Esophagus (tissue), 2 donors: ENCODE measurements at regions not wholly inside any gene's neighbourhood (a gene's known extent, or its start where the extent isn't known, plus 50 kb on each side); places are given as distances from the start of the nearest gene placed in this dataset.
"Not testable (repeated sequence)": the region's sequence is repeated elsewhere in the genome, so short reads cannot be mapped to it uniquely, and the experiment has no call there.

Experiments
- H3K27ac ChIP-seq, 2 donors: one replicate each; pipeline ENCODE4 v1.5.1; 2013; ENCODE audit warnings: low read depth in 2 of 2, mild to moderate bottlenecking in 2 of 2, inconsistent platforms in 1 of 2, low read length in 1 of 2, moderate library complexity in 1 of 2
- H3K27me3 ChIP-seq, 2 donors: one replicate each; pipeline ENCODE4 v1.6.1; 2013; ENCODE audit warnings: low read length in 2 of 2, control low read depth in 1 of 2, mild to moderate bottlenecking in 1 of 2; ENCODE audit not compliant: insufficient read depth in 2 of 2, control insufficient read depth in 1 of 2
- H3K36me3 ChIP-seq, 2 donors: one replicate each; pipeline ENCODE4 v1.6.1; 2013; ENCODE audit warnings: low read length in 1 of 2; ENCODE audit not compliant: control insufficient read depth in 2 of 2, insufficient read depth in 2 of 2
- H3K4me1 ChIP-seq, 2 donors: one replicate each; pipeline ENCODE4 v1.6.1; 2013; ENCODE audit warnings: low read length in 1 of 2; ENCODE audit not compliant: control insufficient read depth in 2 of 2, insufficient read depth in 2 of 2
- H3K4me3 ChIP-seq, 2 donors: one replicate each; pipeline ENCODE4 v1.5.1; 2013; ENCODE audit warnings: low read length in 2 of 2, mild to moderate bottlenecking in 2 of 2, low read depth in 1 of 2, moderate library complexity in 1 of 2
- H3K9me3 ChIP-seq, 2 donors: one replicate each; pipeline ENCODE4 v1.6.1; 2013; ENCODE audit warnings: mild to moderate bottlenecking in 2 of 2, low read depth in 1 of 2, low read length in 1 of 2, moderate library complexity in 1 of 2; ENCODE audit not compliant: control insufficient read depth in 2 of 2, insufficient read depth in 1 of 2
- WGBS, 2 donors: extraction: QIAGEN DNeasy Blood & Tissue Kit; methylation state at CpG; one replicate each; pipeline ENCODE4 v1.1.7; 2013; 5-methylcytosine and 5-hydroxymethylcytosine counted together
- donor health status: healthy with polysubstance abuse.
- donor health status: Bipolar disorder and iron deficiency.

GRCh38 chr5:2160811-2161210, 278.1 kb upstream of the IRX4 start:
- Histone ChIP-seq H3K9me3 (no peaks in the 10 kb centered on the region), H3K4me1 (no peaks in the 10 kb centered on the region), H3K36me3 (no peaks in the 10 kb centered on the region), H3K4me3 (no peak overlapping the region), H3K27me3 (no peaks in the 10 kb centered on the region), H3K27ac (no peak overlapping the region)
- WGBS, 2 donors, result 92 to 94% methylated on average over 2 of the region's 2 CpGs

- 48 to 54% methylated on average over 9 of the region's 9 CpGs for WGBS, 2 donors
Observed at GRCh38 chr5:2158767-2159166, 276.0 kb upstream of the IRX4 start.

GRCh38 chr5:2158109-2158508, 275.4 kb upstream of the IRX4 start:
- 60 to 61% methylated on average over 5 of the region's 5 CpGs for WGBS, 2 donors
- Histone ChIP-seq H3K27ac (peak overlapping the region in 1 of 2 donors; percentile 65), H3K27me3 (no peaks in the 10 kb centered on the region)

More at GRCh38 chr5:2158767-2159166, 276.0 kb upstream of the IRX4 start:
- peaks cover 0 to 2% of the 10 kb centered on the region in 2 donors for H3K9me3 ChIP-seq
- H3K4me3 ChIP-seq, result no peak overlapping the region
- H3K36me3 ChIP-seq, result no peaks in the 10 kb centered on the region
- no peak overlapping the region for H3K27ac ChIP-seq
- H3K4me1 ChIP-seq, result no peaks in the 10 kb centered on the region
- no peaks in the 10 kb centered on the region for H3K27me3 ChIP-seq

GRCh38 chr5:2157372-2157771, 274.6 kb upstream of the IRX4 start:
- peaks cover 0 to 2% of the 10 kb centered on the region in 2 donors for H3K9me3 ChIP-seq
- H3K27ac ChIP-seq, result peak overlapping the region in 1 of 2 donors; percentile 65
- 52 to 75% methylated on average over 9 of the region's 9 CpGs for WGBS, 2 donors
- H3K4me1 ChIP-seq, result no peaks in the 10 kb centered on the region
- no peaks in the 10 kb centered on the region for H3K36me3 ChIP-seq
- no peaks in the 10 kb centered on the region for H3K27me3 ChIP-seq
- no peak overlapping the region for H3K4me3 ChIP-seq

More at GRCh38 chr5:2158109-2158508, 275.4 kb upstream of the IRX4 start:
- no peaks in the 10 kb centered on the region for H3K36me3 ChIP-seq
- H3K4me1 ChIP-seq, result no peaks in the 10 kb centered on the region
- H3K9me3 ChIP-seq, result peaks cover 0 to 2% of the 10 kb centered on the region in 2 donors
- no peak overlapping the region for H3K4me3 ChIP-seq

- Histone ChIP-seq H3K4me3 (no peak overlapping the region), H3K9me3 (peaks cover 0 to 2% of the 10 kb centered on the region in 2 donors), H3K27ac (no peak overlapping the region), H3K36me3 (no peaks in the 10 kb centered on the region), H3K4me1 (no peaks in the 10 kb centered on the region), H3K27me3 (no peaks in the 10 kb centered on the region)
- WGBS, 2 donors, result 87 to 88% methylated on average over 14 of the region's 14 CpGs
Observed at GRCh38 chr5:2156358-2157059, 273.8 kb upstream of the IRX4 start.

GRCh38 chr5:2155556-2155955, 272.8 kb upstream of the IRX4 start:
- H3K36me3 ChIP-seq, result no peaks in the 10 kb centered on the region
- no peaks in the 10 kb centered on the region for H3K27me3 ChIP-seq
- H3K4me3 ChIP-seq, result no peak overlapping the region
- H3K4me1 ChIP-seq, result no peaks in the 10 kb centered on the region
- WGBS, 2 donors, result 94 to 95% methylated on average over 18 of the region's 18 CpGs
- H3K27ac ChIP-seq, result no peak overlapping the region
- peaks cover 0 to 2% of the 10 kb centered on the region in 2 donors for H3K9me3 ChIP-seq

- no peaks in the 10 kb centered on the region for H3K36me3 ChIP-seq
- no peaks in the 10 kb centered on the region for H3K27me3 ChIP-seq
- WGBS, 2 donors, result 88% methylated on average over 15 of the region's 15 CpGs
- H3K9me3 ChIP-seq, result peaks cover 0 to 2% of the 10 kb centered on the region in 2 donors
- H3K4me3 ChIP-seq, result no peak overlapping the region
- H3K4me1 ChIP-seq, result no peaks in the 10 kb centered on the region
- no peak overlapping the region for H3K27ac ChIP-seq
Observed at GRCh38 chr5:2153802-2154201, 271.1 kb upstream of the IRX4 start.

- Histone ChIP-seq H3K27ac (no peak overlapping the region), H3K36me3 (no peaks in the 10 kb centered on the region), H3K4me3 (no peak overlapping the region), H3K9me3 (peaks cover 0 to 2% of the 10 kb centered on the region in 2 donors), H3K4me1 (no peaks in the 10 kb centered on the region), H3K27me3 (no peaks in the 10 kb centered on the region)
- WGBS, 2 donors, result 88 to 90% methylated on average over 6 of the region's 6 CpGs
Observed at GRCh38 chr5:2153350-2153749, 270.6 kb upstream of the IRX4 start.

GRCh38 chr5:2151301-2151888, 268.7 kb upstream of the IRX4 start:
- not testable (repeated sequence) for H3K4me3 ChIP-seq, H3K4me1 ChIP-seq, H3K36me3 ChIP-seq, H3K9me3 ChIP-seq, H3K27me3 ChIP-seq, H3K27ac ChIP-seq
- 23 to 29% methylated on average over 8 of the region's 8 CpGs for WGBS, 2 donors

- H3K27me3 ChIP-seq, result no peaks in the 10 kb centered on the region
- WGBS, 2 donors, result 32 to 41% methylated on average over 15 of the region's 15 CpGs
- no peaks in the 10 kb centered on the region for H3K4me1 ChIP-seq
- H3K4me3 ChIP-seq, result no peak overlapping the region
- H3K9me3 ChIP-seq, result peaks cover 6 to 9% of the 10 kb centered on the region in 2 donors
- H3K36me3 ChIP-seq, result no peaks in the 10 kb centered on the region
- no peak overlapping the region for H3K27ac ChIP-seq
Observed at GRCh38 chr5:2149195-2149539, 266.4 kb upstream of the IRX4 start.
